HCT116 (cell line): ENCODE measurements at regions not wholly inside any gene's neighbourhood (a gene's known extent, or its start where the extent isn't known, plus 50 kb on each side); places are given as distances from the start of the nearest gene placed in this dataset.

Source experiments
- ATAC-seq: fragments of 200-7000 bp; cut with Tn5 transposase; 2 replicates; pipeline ENCODE4 v1.9.1; 2020; ENCODE audit warnings: mild to moderate bottlenecking, moderate library complexity
- BruUV-seq: library from RNA; stranded (reverse); fragments of 400-500 nt; replicated peaks from 2 replicates; lab custom pipeline; 2021; lab: Mats Ljungman, UMichigan
- CTCF ChIA-PET: fragments of 300-600 bp; sonication (Branson Sonifier 250); formaldehyde crosslinking; loops from one replicate; lab custom pipeline; 2021; ENCODE audit warnings: antibody characterized with exemption; lab: Charles Lee
- POLR2A ChIA-PET: fragments of 300-600, 350-600 bp; sonication (Branson Sonifier 250); formaldehyde crosslinking; loops from one replicate; lab custom pipeline; 2021; ENCODE audit warnings: antibody characterized with exemption; lab: Charles Lee
- RAD21 ChIA-PET, 2 experiments: fragments of 300-600 bp; sonication (Branson Sonifier 250); formaldehyde crosslinking; loops; one replicate each; lab custom pipeline; 2023; ENCODE audit warnings: low total read pairs in 2 of 2; ENCODE audit not compliant: uncharacterized antibody in 2 of 2, unreplicated experiment in 2 of 2, low non-redundant PET in 1 of 2; lab: Charles Lee
- DNase-seq: peaks from one replicate; pipeline ENCODE4 v3.0.0-alpha.2; 2010; ENCODE audit warnings: low read depth, low spot score
- H2AFZ ChIP-seq: fragments of 200-600 bp; shearing (Covaris generic), sonication (generic); 2 replicates; pipeline ENCODE4 v1.6.1; 2017; ENCODE audit warnings: low read depth, mixed run types, mixed read lengths, antibody characterized with exemption, low read length; ENCODE audit not compliant: poor library complexity, severe bottlenecking
- H3K27ac ChIP-seq: 2 replicates; pipeline ENCODE4 v1.5.1; 2012; ENCODE audit warnings: low read depth, low read length
- H3K27me3 ChIP-seq: fragments of 200-600 bp; sonication (generic); 2 replicates; pipeline ENCODE4 v1.6.1; 2016; ENCODE audit warnings: mixed run types, low read length, mixed read lengths; ENCODE audit not compliant: insufficient read depth
- H3K36me3 ChIP-seq, 2 experiments: fragments of 200-500 bp in 1 of 2; fragments of 200-600 bp in 1 of 2; sonication (Bioruptor generic) in 1 of 2; sonication (generic) in 1 of 2; 2 replicates each; pipeline versions ENCODE4 v1.5.1 to v1.6.1; 2014 to 2016; ENCODE audit warnings: low read length in 2 of 2, inconsistent platforms in 1 of 2, mixed read lengths in 1 of 2, mixed run types in 1 of 2; ENCODE audit not compliant: insufficient read depth in 2 of 2, control insufficient read depth in 1 of 2
- H3K4me1 ChIP-seq, 2 experiments: fragments of 200-600 bp in 1 of 2; sonication (generic) in 1 of 2; 2 replicates each; pipeline versions ENCODE4 v1.5.1 to v1.6.1; 2012 to 2017; ENCODE audit warnings: low read length in 2 of 2, inconsistent platforms in 1 of 2, mild to moderate bottlenecking in 1 of 2, mixed read lengths in 1 of 2, mixed run types in 1 of 2, moderate library complexity in 1 of 2; ENCODE audit not compliant: insufficient read depth in 2 of 2, control insufficient read depth in 1 of 2
- H3K4me2 ChIP-seq: fragments of 200-600 bp; sonication (generic); 2 replicates; pipeline ENCODE4 v1.6.1; 2017; ENCODE audit warnings: mixed run types, low read length, mixed read lengths
- H3K4me3 ChIP-seq, 2 experiments: fragments of 200-600 bp in 1 of 2; sonication (generic) in 1 of 2; replicated peaks in 1 of 2; 2 replicates each; pipeline ENCODE4 v1.5.1; 2011 to 2016; ENCODE audit warnings: low read length in 2 of 2, control low read depth in 1 of 2, low read depth in 1 of 2, mild to moderate bottlenecking in 1 of 2, mixed read lengths in 1 of 2, mixed run types in 1 of 2
- H3K79me2 ChIP-seq: fragments of 200-600 bp; sonication (generic); 2 replicates; pipeline ENCODE4 v1.6.1; 2017; ENCODE audit warnings: mild to moderate bottlenecking, mixed run types, low read length, moderate library complexity, mixed read lengths; ENCODE audit not compliant: insufficient read depth
- H3K9ac ChIP-seq: fragments of 200-600 bp; sonication (generic); 2 replicates; pipeline ENCODE4 v1.6.1; 2016; ENCODE audit warnings: low read length, mixed read lengths
- H3K9me2 ChIP-seq: fragments of 200-600 bp; sonication (generic), shearing (Covaris generic); 2 replicates; pipeline ENCODE4 v1.6.1; 2017; ENCODE audit warnings: mixed run types, mild to moderate bottlenecking, moderate library complexity; ENCODE audit not compliant: insufficient read depth
- H3K9me3 ChIP-seq, 2 experiments: fragments of 200-500 bp in 1 of 2; fragments of 200-600 bp in 1 of 2; sonication (Bioruptor generic) in 1 of 2; sonication (generic) in 1 of 2; 2 replicates each; pipeline ENCODE4 v1.6.1; 2014 to 2017; ENCODE audit warnings: low read length in 2 of 2, mixed read lengths in 2 of 2, inconsistent platforms in 1 of 2, low read depth in 1 of 2, mild to moderate bottlenecking in 1 of 2, mixed run types in 1 of 2, moderate library complexity in 1 of 2; ENCODE audit not compliant: control insufficient read depth in 1 of 2, insufficient read depth in 1 of 2
- H4K20me1 ChIP-seq: fragments of 200-600 bp; sonication (generic), shearing (Covaris generic); 2 replicates; pipeline ENCODE4 v1.6.1; 2017; ENCODE audit warnings: mixed run types, mild to moderate bottlenecking, moderate library complexity; ENCODE audit not compliant: insufficient read depth
- CBX3 ChIP-seq: IDR thresholded peaks from 2 replicates; pipeline ENCODE4 v1.6.1; 2012; ENCODE audit warnings: low read depth
- EGR1 ChIP-seq: IDR thresholded peaks from 2 replicates; pipeline ENCODE4 v1.6.1; 2012; ENCODE audit warnings: low read depth
- ELF1 ChIP-seq: IDR thresholded peaks from 2 replicates; pipeline ENCODE4 v1.6.1; 2012; ENCODE audit warnings: low read depth, borderline replicate concordance
- EZH2phosphoT487 ChIP-seq: fragments of 200-600 bp; IDR thresholded peaks from 2 replicates; pipeline ENCODE4 v1.6.1; 2018; ENCODE audit warnings: antibody characterized with exemption, borderline replicate concordance
- FOSL1 ChIP-seq: IDR thresholded peaks from 2 replicates; pipeline ENCODE4 v1.6.1; 2012; ENCODE audit warnings: low read depth
- POLR2AphosphoS5 ChIP-seq: IDR thresholded peaks from 2 replicates; pipeline ENCODE4 v1.6.1; 2011; ENCODE audit warnings: mild to moderate bottlenecking, low read depth, low read length, moderate library complexity
- RAD21 ChIP-seq: IDR thresholded peaks from 2 replicates; pipeline ENCODE4 v1.6.1; 2012; ENCODE audit warnings: low read depth, mild to moderate bottlenecking
- SIN3A ChIP-seq: IDR thresholded peaks from 2 replicates; pipeline ENCODE4 v1.6.1; 2012; ENCODE audit warnings: low read depth
- SP1 ChIP-seq: IDR thresholded peaks from 2 replicates; pipeline ENCODE4 v1.6.1; 2012; ENCODE audit warnings: low read depth
- SRF ChIP-seq: IDR thresholded peaks from 2 replicates; pipeline ENCODE4 v1.6.1; 2012; ENCODE audit warnings: low read depth
- TCF7L2 ChIP-seq: IDR thresholded peaks from 2 replicates; pipeline ENCODE4 v1.7.0; 2011; ENCODE audit warnings: borderline replicate concordance, inconsistent platforms; ENCODE audit not compliant: insufficient read depth, insufficient read length; ENCODE audit errors: extremely low read depth
- YY1 ChIP-seq: IDR thresholded peaks from 2 replicates; pipeline ENCODE4 v1.6.1; 2011; ENCODE audit warnings: low read length, low read depth, moderate library complexity, mild to moderate bottlenecking; ENCODE audit not compliant: insufficient replicate concordance; ENCODE audit errors: extremely low read depth
- ZFX ChIP-seq: fragments of 450-650 bp; IDR thresholded peaks from 2 replicates; pipeline ENCODE4 v1.6.1; 2017
- ZNF274 ChIP-seq: fragments of 200-500 bp; sonication (Bioruptor generic); IDR thresholded peaks from 2 replicates; pipeline ENCODE4 v1.6.1; 2014; ENCODE audit warnings: mild to moderate bottlenecking, low read depth, low read length, inconsistent platforms
- intact Hi-C: fragments of 100-400 bp; cut with micrococcal nuclease; formaldehyde crosslinking; loops from 2 replicates; pipeline ENCODE4 v1.10.0; 2022
- TF ChIP-seq, protein P1 (sequence below): IDR thresholded peaks from 2 replicates; pipeline ENCODE4 v1.6.1; 2011; ENCODE audit warnings: mild to moderate bottlenecking, low read length, moderate library complexity; ENCODE audit not compliant: insufficient replicate concordance; ENCODE audit errors: extremely low read depth
- TF ChIP-seq, protein P2 (sequence below): IDR thresholded peaks from 2 replicates; pipeline ENCODE4 v1.6.1; 2012
- TF ChIP-seq, protein P3 (sequence below), 3 experiments: fragments of 200-600 bp in 1 of 3; sonication (generic) in 1 of 3; IDR thresholded peaks in 2 of 3; conservative IDR thresholded peaks in 1 of 3; 2 replicates each; pipeline ENCODE4 v1.5.1; 2012 to 2017; ENCODE audit warnings: low read depth in 2 of 3, low read length in 2 of 3, antibody characterized with exemption in 1 of 3, borderline replicate concordance in 1 of 3, control low read depth in 1 of 3, mild to moderate bottlenecking in 1 of 3, mixed read lengths in 1 of 3, mixed run types in 1 of 3, moderate library complexity in 1 of 3; ENCODE audit not compliant: insufficient read depth in 1 of 3
- TF ChIP-seq, protein P4 (sequence below): IDR thresholded peaks from 2 replicates; pipeline ENCODE4 v1.6.1; 2012; ENCODE audit warnings: low read depth

DNA sequence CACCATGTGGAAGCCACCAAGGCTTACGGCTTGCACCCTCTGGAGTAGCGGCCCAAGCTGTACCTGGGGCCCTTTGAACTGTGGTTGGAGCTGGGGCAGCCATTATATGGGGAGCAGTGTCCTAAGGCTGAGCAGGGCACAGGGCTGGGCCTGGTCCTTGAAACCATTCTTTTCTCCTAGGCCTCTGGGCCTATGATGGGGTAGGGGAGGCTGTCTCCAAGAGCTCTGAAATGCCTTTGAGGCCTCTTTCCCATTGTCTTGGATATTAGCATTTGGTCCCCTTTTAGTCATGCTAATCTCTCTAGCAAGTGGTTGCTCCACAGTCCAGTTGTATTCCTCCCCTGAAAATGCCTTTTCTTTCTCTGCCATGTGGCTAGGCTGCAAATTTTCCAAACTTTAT lies 96.4 kb upstream of the ARX start:
- no peaks in the 10 kb centered on the region for H4K20me1 ChIP-seq
- no peaks in the 10 kb centered on the region for H3K9me3 ChIP-seq
- ATAC-seq (no peak), DNase-seq (no peak)
- H3K27ac ChIP-seq: no peak overlapping the region
- ChIA-PET POLR2A (no interaction called here), CTCF (no interaction called here), RAD21 (no interaction called here)
- H2AFZ ChIP-seq: no peak overlapping the region
- no peaks in the 10 kb centered on the region for H3K9me2 ChIP-seq
- no peaks in the 10 kb centered on the region for H3K4me1 ChIP-seq
- H3K4me3 ChIP-seq: no peak overlapping the region
- no peaks in the 10 kb centered on the region for H3K79me2 ChIP-seq
- no peak for TF ChIP-seq SIN3A
- TF ChIP-seq, protein P1, sequence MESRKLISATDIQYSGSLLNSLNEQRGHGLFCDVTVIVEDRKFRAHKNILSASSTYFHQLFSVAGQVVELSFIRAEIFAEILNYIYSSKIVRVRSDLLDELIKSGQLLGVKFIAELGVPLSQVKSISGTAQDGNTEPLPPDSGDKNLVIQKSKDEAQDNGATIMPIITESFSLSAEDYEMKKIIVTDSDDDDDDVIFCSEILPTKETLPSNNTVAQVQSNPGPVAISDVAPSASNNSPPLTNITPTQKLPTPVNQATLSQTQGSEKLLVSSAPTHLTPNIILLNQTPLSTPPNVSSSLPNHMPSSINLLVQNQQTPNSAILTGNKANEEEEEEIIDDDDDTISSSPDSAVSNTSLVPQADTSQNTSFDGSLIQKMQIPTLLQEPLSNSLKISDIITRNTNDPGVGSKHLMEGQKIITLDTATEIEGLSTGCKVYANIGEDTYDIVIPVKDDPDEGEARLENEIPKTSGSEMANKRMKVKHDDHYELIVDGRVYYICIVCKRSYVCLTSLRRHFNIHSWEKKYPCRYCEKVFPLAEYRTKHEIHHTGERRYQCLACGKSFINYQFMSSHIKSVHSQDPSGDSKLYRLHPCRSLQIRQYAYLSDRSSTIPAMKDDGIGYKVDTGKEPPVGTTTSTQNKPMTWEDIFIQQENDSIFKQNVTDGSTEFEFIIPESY: no peak
- TF ChIP-seq EZH2phosphoT487: no peak
- TF ChIP-seq RAD21: no peak
- TF ChIP-seq, protein P2, sequence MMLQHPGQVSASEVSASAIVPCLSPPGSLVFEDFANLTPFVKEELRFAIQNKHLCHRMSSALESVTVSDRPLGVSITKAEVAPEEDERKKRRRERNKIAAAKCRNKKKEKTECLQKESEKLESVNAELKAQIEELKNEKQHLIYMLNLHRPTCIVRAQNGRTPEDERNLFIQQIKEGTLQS: no peak
- TF ChIP-seq, protein P3, sequence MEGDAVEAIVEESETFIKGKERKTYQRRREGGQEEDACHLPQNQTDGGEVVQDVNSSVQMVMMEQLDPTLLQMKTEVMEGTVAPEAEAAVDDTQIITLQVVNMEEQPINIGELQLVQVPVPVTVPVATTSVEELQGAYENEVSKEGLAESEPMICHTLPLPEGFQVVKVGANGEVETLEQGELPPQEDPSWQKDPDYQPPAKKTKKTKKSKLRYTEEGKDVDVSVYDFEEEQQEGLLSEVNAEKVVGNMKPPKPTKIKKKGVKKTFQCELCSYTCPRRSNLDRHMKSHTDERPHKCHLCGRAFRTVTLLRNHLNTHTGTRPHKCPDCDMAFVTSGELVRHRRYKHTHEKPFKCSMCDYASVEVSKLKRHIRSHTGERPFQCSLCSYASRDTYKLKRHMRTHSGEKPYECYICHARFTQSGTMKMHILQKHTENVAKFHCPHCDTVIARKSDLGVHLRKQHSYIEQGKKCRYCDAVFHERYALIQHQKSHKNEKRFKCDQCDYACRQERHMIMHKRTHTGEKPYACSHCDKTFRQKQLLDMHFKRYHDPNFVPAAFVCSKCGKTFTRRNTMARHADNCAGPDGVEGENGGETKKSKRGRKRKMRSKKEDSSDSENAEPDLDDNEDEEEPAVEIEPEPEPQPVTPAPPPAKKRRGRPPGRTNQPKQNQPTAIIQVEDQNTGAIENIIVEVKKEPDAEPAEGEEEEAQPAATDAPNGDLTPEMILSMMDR (IDR thresholded peaks at IDR 0.05 in 2 of 3, conservative IDR thresholded peaks at IDR 0.05 in 1 of 3; ENCODE audit: borderline replicate concordance in 1 of 3, insufficient read depth in 1 of 3, low read depth in 2 of 3, low read length in 2 of 3): no peak
- TF ChIP-seq EGR1: no peak
- TF ChIP-seq TCF7L2: no peak
- TF ChIP-seq SRF: no peak
- no peak for TF ChIP-seq SP1
- TF ChIP-seq ZNF274: no peak
- no peak for TF ChIP-seq YY1
- no peak for TF ChIP-seq ELF1
- TF ChIP-seq POLR2AphosphoS5: no peak
- TF ChIP-seq FOSL1: no peak
- no peak for TF ChIP-seq CBX3
- TF ChIP-seq, protein P4, sequence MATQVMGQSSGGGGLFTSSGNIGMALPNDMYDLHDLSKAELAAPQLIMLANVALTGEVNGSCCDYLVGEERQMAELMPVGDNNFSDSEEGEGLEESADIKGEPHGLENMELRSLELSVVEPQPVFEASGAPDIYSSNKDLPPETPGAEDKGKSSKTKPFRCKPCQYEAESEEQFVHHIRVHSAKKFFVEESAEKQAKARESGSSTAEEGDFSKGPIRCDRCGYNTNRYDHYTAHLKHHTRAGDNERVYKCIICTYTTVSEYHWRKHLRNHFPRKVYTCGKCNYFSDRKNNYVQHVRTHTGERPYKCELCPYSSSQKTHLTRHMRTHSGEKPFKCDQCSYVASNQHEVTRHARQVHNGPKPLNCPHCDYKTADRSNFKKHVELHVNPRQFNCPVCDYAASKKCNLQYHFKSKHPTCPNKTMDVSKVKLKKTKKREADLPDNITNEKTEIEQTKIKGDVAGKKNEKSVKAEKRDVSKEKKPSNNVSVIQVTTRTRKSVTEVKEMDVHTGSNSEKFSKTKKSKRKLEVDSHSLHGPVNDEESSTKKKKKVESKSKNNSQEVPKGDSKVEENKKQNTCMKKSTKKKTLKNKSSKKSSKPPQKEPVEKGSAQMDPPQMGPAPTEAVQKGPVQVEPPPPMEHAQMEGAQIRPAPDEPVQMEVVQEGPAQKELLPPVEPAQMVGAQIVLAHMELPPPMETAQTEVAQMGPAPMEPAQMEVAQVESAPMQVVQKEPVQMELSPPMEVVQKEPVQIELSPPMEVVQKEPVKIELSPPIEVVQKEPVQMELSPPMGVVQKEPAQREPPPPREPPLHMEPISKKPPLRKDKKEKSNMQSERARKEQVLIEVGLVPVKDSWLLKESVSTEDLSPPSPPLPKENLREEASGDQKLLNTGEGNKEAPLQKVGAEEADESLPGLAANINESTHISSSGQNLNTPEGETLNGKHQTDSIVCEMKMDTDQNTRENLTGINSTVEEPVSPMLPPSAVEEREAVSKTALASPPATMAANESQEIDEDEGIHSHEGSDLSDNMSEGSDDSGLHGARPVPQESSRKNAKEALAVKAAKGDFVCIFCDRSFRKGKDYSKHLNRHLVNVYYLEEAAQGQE: no peak
- no peak for TF ChIP-seq ZFX
- intact Hi-C loops: no loop called here
- BruUV-seq: no TSS peak
- H3K9ac ChIP-seq: no peak overlapping the region
- no peaks in the 10 kb centered on the region for H3K36me3 ChIP-seq
- no peaks in the 10 kb centered on the region for H3K27me3 ChIP-seq
- no peak overlapping the region for H3K4me2 ChIP-seq
